Smooth muscle cell (in vitro differentiated cells): ENCODE measurements at regions not wholly inside any gene's neighbourhood (a gene's known extent, or its start where the extent isn't known, plus 50 kb on each side); places are given as distances from the start of the nearest gene placed in this dataset.

Experiments
- DNase-seq: peaks from one replicate; lab custom pipeline; 2025; ENCODE audit not compliant: unreplicated experiment; lab: John Stamatoyannopoulos, UW
- H2AFZ ChIP-seq: fragments of 200-600 bp; sonication (generic); 2 replicates; pipeline ENCODE4 v1.6.0; 2016; ENCODE audit warnings: antibody characterized with exemption, low read depth, mild to moderate bottlenecking
- H3F3A ChIP-seq: fragments of 200-600 bp; sonication (generic); 2 replicates; pipeline ENCODE4 v1.6.0; 2017; ENCODE audit warnings: antibody characterized with exemption, low read depth
- H3K27ac ChIP-seq: fragments of 200-600 bp; sonication (generic); 2 replicates; pipeline ENCODE4 v1.5.1; 2016; ENCODE audit warnings: low read depth, mild to moderate bottlenecking
- H3K27me3 ChIP-seq: fragments of 200-600 bp; sonication (generic); 2 replicates; pipeline ENCODE4 v1.6.1; 2016; ENCODE audit warnings: low read depth, mild to moderate bottlenecking
- H3K36me3 ChIP-seq: fragments of 200-600 bp; sonication (generic); 2 replicates; pipeline ENCODE4 v1.5.1; 2016; ENCODE audit warnings: low read depth
- H3K4me1 ChIP-seq: fragments of 200-600 bp; sonication (generic); 2 replicates; pipeline ENCODE4 v1.5.1; 2016; ENCODE audit warnings: low read depth
- H3K4me2 ChIP-seq: fragments of 200-600 bp; sonication (generic); 2 replicates; pipeline ENCODE4 v1.6.0; 2016; ENCODE audit warnings: mild to moderate bottlenecking
- H3K4me3 ChIP-seq: fragments of 200-600 bp; sonication (generic); 2 replicates; pipeline ENCODE4 v1.5.1; 2016; ENCODE audit warnings: mild to moderate bottlenecking
- H3K79me2 ChIP-seq: fragments of 200-600 bp; sonication (generic); 2 replicates; pipeline ENCODE4 v1.6.0; 2016; ENCODE audit warnings: low read depth, mild to moderate bottlenecking
- H3K9ac ChIP-seq: fragments of 200-600 bp; sonication (generic); 2 replicates; pipeline ENCODE4 v1.6.0; 2016; ENCODE audit warnings: low read depth
- H3K9me3 ChIP-seq: fragments of 200-600 bp; sonication (generic); replicated peaks from 2 replicates; pipeline ENCODE4 v1.5.1; 2016; ENCODE audit warnings: low read depth
- H4K20me1 ChIP-seq: fragments of 200-600 bp; sonication (generic); 2 replicates; pipeline ENCODE4 v1.6.0; 2016; ENCODE audit warnings: low read depth
- WGBS: methylation state at CpG from one replicate; pipeline ENCODE4 v1.1.7; 2016; ENCODE audit warnings: low lambda C conversion rate; 5-methylcytosine and 5-hydroxymethylcytosine counted together
- TF ChIP-seq, protein P1 (sequence below): fragments of 200-600 bp; sonication (generic); IDR thresholded peaks from 2 replicates; pipeline ENCODE4 v1.5.1; 2017; ENCODE audit warnings: borderline replicate concordance, mild to moderate bottlenecking, antibody characterized with exemption; ENCODE audit not compliant: insufficient read depth, poor library complexity, severe bottlenecking

DNA sequence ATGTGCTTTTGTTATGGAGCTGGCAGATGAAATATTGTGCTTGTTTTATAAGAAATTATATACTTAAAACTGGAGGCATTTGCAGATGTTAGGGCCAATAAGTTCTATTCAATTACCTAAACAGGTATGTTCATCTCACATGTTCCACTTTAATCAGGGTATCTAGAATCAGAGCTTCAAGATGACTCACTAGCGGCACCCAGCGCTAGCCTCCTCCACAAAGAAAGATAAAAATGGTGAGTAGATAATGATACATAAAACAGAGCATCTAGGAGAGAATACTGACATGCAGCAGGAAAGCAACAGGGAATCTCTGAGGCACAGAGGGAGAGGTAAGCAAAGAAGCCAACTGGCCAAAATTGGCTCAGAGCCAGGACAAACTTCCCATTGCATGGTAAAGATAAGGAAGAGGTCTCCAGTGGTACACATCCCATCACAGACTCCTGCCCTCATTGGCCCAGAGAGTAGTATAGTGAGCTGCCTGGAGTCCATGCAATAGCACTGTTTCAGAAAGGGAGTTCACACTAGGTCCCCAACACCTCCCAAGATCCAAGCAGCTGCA lies 200.7 kb upstream of the SPTLC3 start:
- Histone ChIP-seq H3K4me3 (no peak overlapping the region), H3K79me2 (no peaks in the 10 kb centered on the region), H3K27ac (no peak overlapping the region), H3K4me1 (no peaks in the 10 kb centered on the region), H4K20me1 (no peaks in the 10 kb centered on the region), H3K9me3 (no peaks in the 10 kb centered on the region), H3K36me3 (no peaks in the 10 kb centered on the region), H3K27me3 (no peaks in the 10 kb centered on the region), H3K4me2 (no peak overlapping the region), H3F3A (no peaks in the 10 kb centered on the region), H3K9ac (no peak overlapping the region), H2AFZ (no peak overlapping the region)
- DNase-seq: no peak
- WGBS: 34% methylated on average over 2 of the region's 2 CpGs
- TF ChIP-seq, protein P1, sequence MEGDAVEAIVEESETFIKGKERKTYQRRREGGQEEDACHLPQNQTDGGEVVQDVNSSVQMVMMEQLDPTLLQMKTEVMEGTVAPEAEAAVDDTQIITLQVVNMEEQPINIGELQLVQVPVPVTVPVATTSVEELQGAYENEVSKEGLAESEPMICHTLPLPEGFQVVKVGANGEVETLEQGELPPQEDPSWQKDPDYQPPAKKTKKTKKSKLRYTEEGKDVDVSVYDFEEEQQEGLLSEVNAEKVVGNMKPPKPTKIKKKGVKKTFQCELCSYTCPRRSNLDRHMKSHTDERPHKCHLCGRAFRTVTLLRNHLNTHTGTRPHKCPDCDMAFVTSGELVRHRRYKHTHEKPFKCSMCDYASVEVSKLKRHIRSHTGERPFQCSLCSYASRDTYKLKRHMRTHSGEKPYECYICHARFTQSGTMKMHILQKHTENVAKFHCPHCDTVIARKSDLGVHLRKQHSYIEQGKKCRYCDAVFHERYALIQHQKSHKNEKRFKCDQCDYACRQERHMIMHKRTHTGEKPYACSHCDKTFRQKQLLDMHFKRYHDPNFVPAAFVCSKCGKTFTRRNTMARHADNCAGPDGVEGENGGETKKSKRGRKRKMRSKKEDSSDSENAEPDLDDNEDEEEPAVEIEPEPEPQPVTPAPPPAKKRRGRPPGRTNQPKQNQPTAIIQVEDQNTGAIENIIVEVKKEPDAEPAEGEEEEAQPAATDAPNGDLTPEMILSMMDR: no peak

DNA sequence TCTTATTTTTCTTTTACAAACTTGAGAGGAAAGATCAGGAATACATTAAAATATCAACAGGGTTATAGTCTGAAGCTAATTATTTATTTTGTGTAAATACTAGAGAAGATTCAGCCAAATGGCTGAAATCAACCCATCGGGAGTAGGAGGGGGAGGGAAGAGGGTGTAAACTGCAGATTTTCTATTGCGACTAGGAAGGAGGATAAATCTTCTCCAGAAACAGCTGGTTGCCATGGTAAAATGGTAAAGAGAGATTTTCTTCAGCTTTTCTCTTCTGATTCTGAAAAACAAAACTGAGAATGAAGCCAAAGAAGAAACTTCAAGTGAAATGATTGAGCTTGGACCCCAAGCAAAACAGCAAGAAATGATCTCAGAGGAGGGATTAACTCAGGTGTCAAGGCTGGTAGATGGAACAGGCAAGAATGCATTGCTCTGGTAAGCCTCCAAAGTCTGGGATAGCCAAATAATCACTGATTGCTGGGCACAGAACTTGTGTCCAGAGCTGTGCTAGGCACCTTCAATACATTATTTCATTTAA lies 193.5 kb upstream of the SPTLC3 start:
- Histone ChIP-seq H3K79me2 (no peaks in the 10 kb centered on the region), H3K4me3 (no peak overlapping the region), H4K20me1 (no peaks in the 10 kb centered on the region), H3F3A (no peaks in the 10 kb centered on the region), H3K9me3 (no peaks in the 10 kb centered on the region), H3K27me3 (no peaks in the 10 kb centered on the region), H2AFZ (no peak overlapping the region), H3K27ac (no peak overlapping the region), H3K36me3 (no peaks in the 10 kb centered on the region), H3K9ac (no peak overlapping the region), H3K4me2 (no peak overlapping the region), H3K4me1 (no peaks in the 10 kb centered on the region)
- TF ChIP-seq, protein P1: no peak
- DNase-seq: no peak
- WGBS: 49% methylated on average over 2 of the region's 2 CpGs

DNA sequence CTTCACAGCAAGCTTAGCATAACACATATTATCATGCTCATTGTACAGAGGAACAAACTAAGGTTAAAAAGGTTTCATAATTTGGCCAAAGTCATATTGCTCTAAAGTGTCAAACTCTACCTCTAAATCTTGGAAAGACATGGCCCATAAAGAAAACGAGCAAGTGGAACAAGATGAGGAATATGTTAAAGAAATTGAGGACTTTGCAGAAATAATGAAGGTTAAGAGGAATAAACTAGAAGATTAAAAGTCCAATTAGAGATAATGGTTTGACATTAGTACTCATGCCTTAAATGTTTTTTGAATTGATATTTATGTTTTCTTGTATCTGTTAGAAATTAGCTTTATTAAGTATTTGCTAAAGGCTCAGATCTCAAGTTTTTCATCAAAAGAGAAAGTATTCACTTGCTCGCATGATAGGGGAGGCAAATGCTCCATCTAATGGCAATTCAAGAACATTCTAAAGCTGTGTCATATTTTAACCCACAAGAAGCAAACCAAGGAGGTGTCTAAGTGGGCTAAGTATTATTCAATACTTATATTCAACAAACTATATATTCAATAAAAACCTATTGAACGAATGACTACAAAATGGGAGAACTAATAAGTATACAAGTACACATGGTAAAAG lies 192.9 kb upstream of the SPTLC3 start:
- no peaks in the 10 kb centered on the region for H3K36me3 ChIP-seq
- no peaks in the 10 kb centered on the region for H3F3A ChIP-seq
- no peaks in the 10 kb centered on the region for H3K9me3 ChIP-seq
- H3K79me2 ChIP-seq: no peaks in the 10 kb centered on the region
- no peak overlapping the region for H3K4me2 ChIP-seq
- no peak overlapping the region for H3K27ac ChIP-seq
- no peak for DNase-seq
- H3K27me3 ChIP-seq: no peaks in the 10 kb centered on the region
- no peak overlapping the region for H3K9ac ChIP-seq
- H4K20me1 ChIP-seq: no peaks in the 10 kb centered on the region
- H3K4me1 ChIP-seq: no peaks in the 10 kb centered on the region
- no peak overlapping the region for H3K4me3 ChIP-seq
- 93% methylated on average over 3 of the region's 3 CpGs for WGBS
- TF ChIP-seq, protein P1: no peak
- H2AFZ ChIP-seq: no peak overlapping the region

DNA sequence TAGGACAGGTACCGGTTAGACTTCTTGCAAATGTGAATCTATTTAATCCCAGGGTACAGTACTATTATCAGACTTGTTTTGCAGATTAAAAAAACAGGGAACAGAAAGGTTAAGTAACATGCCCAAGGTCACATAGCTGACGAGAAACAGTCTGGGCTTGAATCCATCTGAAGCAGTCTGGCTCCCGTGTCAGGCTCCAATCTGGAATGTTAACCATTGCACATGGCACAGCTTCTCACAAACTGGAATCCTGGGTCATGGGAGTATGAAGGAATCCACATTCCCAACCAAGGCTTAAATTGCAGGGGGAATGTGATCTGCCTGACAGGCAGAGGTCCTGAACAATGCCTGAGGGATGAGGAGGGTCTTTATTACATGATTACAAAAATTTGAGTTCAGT lies 187.5 kb upstream of the SPTLC3 start:
- 67% methylated on average over 3 of the region's 3 CpGs for whole genome bisulfite sequencing
- Histone ChIP-seq H3K4me2 (no peak overlapping the region), H3K9ac (no peak overlapping the region), H3K36me3 (no peaks in the 10 kb centered on the region), H3K79me2 (no peaks in the 10 kb centered on the region), H4K20me1 (no peaks in the 10 kb centered on the region), H3K27me3 (no peaks in the 10 kb centered on the region), H3K27ac (no peak overlapping the region), H3F3A (no peaks in the 10 kb centered on the region), H3K4me3 (no peak overlapping the region), H2AFZ (no peak overlapping the region), H3K9me3 (no peaks in the 10 kb centered on the region), H3K4me1 (no peaks in the 10 kb centered on the region)
- no peak for DNase-seq
- TF ChIP-seq, protein P1: no peak
